GM18870 (cell line): ENCODE measurements at regions not wholly inside any gene's neighbourhood (a gene's known extent, or its start where the extent isn't known, plus 50 kb on each side); places are given as distances from the start of the nearest gene placed in this dataset.
"Not testable (repeated sequence)": the region's sequence is repeated elsewhere in the genome, so short reads cannot be mapped to it uniquely, and the experiment has no call there.

ENCODE experiments used
- ATAC-seq: cut with Tn5 transposase; IDR thresholded peaks from one replicate; pipeline ENCODE4 v1.9.1; 2021; ENCODE audit warnings: moderate library complexity; ENCODE audit not compliant: unreplicated experiment

GRCh38 chr7:83882551-83882950, 233.6 kb upstream of the SEMA3E start:
- no peak for ATAC-seq

GRCh38 chr7:83879063-83879462, 230.1 kb upstream of the SEMA3E start:
- no peak for ATAC-seq

- ATAC-seq = no peak
Observed at GRCh38 chr7:83878614-83879013, 229.7 kb upstream of the SEMA3E start.

- no peak for ATAC-seq
Observed at GRCh38 chr7:83876593-83876992, 227.7 kb upstream of the SEMA3E start.

- ATAC-seq = no peak
Observed at GRCh38 chr7:83873459-83873858, 224.5 kb upstream of the SEMA3E start.

GRCh38 chr7:83872501-83872900, 223.6 kb upstream of the SEMA3E start:
- no peak for ATAC-seq

- ATAC-seq = no peak
Observed at GRCh38 chr7:83870515-83870914, 221.6 kb upstream of the SEMA3E start.

- ATAC-seq = no peak
Observed at GRCh38 chr7:83866582-83866981, 217.6 kb upstream of the SEMA3E start.

GRCh38 chr7:83864551-83864950, 215.6 kb upstream of the SEMA3E start:
- ATAC-seq = no peak

- ATAC-seq = no peak
Observed at GRCh38 chr7:83863906-83864305, 215.0 kb upstream of the SEMA3E start.

GRCh38 chr7:83861876-83862275, 212.9 kb upstream of the SEMA3E start:
- no peak for ATAC-seq

- ATAC-seq = no peak
Observed at GRCh38 chr7:83859827-83860226, 210.9 kb upstream of the SEMA3E start.

- ATAC-seq = no peak
Observed at GRCh38 chr7:83857691-83858090, 208.8 kb upstream of the SEMA3E start.

GRCh38 chr7:83856094-83856493, 207.2 kb upstream of the SEMA3E start:
- no peak for ATAC-seq

GRCh38 chr7:83852136-83852535, 203.2 kb upstream of the SEMA3E start:
- no peak for ATAC-seq

GRCh38 chr7:83851551-83851950, 202.6 kb upstream of the SEMA3E start:
- ATAC-seq = no peak

GRCh38 chr7:83850941-83851340, 202.0 kb upstream of the SEMA3E start:
- no peak for ATAC-seq

GRCh38 chr7:83850125-83850524, 201.2 kb upstream of the SEMA3E start:
- ATAC-seq = no peak

- no peak for ATAC-seq
Observed at GRCh38 chr7:83849131-83849530, 200.2 kb upstream of the SEMA3E start.

- ATAC-seq = no peak
Observed at GRCh38 chr7:83842894-83843293, 194.0 kb upstream of the SEMA3E start.

GRCh38 chr7:83837683-83838082, 188.7 kb upstream of the SEMA3E start:
- ATAC-seq = no peak

- no peak for ATAC-seq
Observed at GRCh38 chr7:83836028-83836427, 187.1 kb upstream of the SEMA3E start.

GRCh38 chr7:83835424-83835823, 186.5 kb upstream of the SEMA3E start:
- ATAC-seq = no peak

- ATAC-seq = not testable (repeated sequence)
Observed at GRCh38 chr7:83833721-83834120, 184.8 kb upstream of the SEMA3E start.
